ENCODE measurements at regions not wholly inside any gene's neighbourhood (a gene's known extent, or its start where the extent isn't known, plus 50 kb on each side); places are given as distances from the start of the nearest gene placed in this dataset.

- no peak for TF ChIP-seq TAF1 (IDR thresholded peaks at IDR 0.05; ENCODE audit: borderline replicate concordance, low read depth, low read length)
- no peak for TF ChIP-seq EZH2phosphoT487 (IDR thresholded peaks at IDR 0.05; ENCODE audit: borderline replicate concordance, low read depth)
- TF ChIP-seq CTCF (IDR thresholded peaks at IDR 0.05), result no peak
- TF ChIP-seq REST (IDR thresholded peaks at IDR 0.05; ENCODE audit: low read depth, low read length), result no peak
- TF ChIP-seq MXI1 (IDR thresholded peaks at IDR 0.05; ENCODE audit: low read depth, low read length), result no peak
These were observed 397.8 kb downstream of the METTL4 start for GRCh38 chr18:2173486-2173885.

Data from SK-N-SH (cell line).